ENCODE measurements at regions not wholly inside any gene's neighbourhood (a gene's known extent, or its start where the extent isn't known, plus 50 kb on each side); places are given as distances from the start of the nearest gene placed in this dataset.

DNA sequence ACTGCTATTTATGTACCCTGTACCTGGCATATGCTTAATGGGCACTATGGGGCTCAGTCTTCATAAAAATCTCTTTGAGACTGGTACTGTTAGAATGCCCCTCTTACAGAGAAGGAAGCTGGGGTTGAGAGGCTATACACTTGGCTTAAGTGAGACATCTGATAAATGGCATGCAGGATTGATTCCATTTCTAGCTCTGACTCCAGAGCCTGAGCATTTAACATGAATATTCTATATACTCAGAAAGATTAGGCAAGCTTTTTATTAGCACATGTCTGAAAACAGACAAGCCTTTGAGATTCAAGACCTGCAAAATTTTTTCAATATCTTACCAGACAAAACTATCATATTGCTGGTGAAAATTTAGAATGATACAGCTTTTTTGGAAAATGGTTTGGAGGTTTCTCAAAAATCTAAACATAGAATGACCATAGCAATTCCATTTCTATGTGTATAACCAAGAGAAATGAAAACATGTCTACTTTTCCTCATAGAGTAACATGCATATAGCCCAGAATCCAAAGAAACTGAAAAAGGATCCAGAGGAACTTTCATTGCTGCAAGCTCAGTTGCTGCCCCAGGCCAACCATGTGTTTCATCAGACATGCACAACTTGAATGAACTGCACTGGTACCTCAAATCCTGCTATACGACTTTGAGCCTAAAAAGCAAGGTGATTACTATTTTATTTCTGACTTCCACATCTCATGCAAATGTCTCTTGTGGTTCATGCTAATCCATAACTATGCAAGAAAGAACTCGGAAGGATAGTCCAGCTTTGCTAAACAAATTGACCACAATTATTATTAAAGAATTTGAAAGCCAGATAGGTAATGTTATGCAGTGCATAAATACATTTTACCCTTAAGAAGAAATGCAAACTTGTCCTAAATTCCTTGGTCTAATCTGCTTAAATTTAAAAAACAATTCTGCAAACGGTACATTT is 389.0 kb upstream of the GRIA1 start (continued):
- TF ChIP-seq ESRRG (CRISPR knock-in tag; IDR thresholded peaks at IDR 0.05) (no peak), RARB (CRISPR knock-in tag; IDR thresholded peaks at IDR 0.05) (no peak), OSR1 (CRISPR knock-in tag; IDR thresholded peaks at IDR 0.05) (no peak), PPARA (CRISPR knock-in tag; IDR thresholded peaks at IDR 0.05; ENCODE audit: borderline replicate concordance) (no peak), TOX (CRISPR knock-in tag; IDR thresholded peaks at IDR 0.05; ENCODE audit: borderline replicate concordance) (no peak), BACH2 (CRISPR knock-in tag; IDR thresholded peaks at IDR 0.05; ENCODE audit: borderline replicate concordance) (no peak), ZNF8 (CRISPR knock-in tag; IDR thresholded peaks at IDR 0.05) (no peak)
- TF ChIP-seq, protein P1, sequence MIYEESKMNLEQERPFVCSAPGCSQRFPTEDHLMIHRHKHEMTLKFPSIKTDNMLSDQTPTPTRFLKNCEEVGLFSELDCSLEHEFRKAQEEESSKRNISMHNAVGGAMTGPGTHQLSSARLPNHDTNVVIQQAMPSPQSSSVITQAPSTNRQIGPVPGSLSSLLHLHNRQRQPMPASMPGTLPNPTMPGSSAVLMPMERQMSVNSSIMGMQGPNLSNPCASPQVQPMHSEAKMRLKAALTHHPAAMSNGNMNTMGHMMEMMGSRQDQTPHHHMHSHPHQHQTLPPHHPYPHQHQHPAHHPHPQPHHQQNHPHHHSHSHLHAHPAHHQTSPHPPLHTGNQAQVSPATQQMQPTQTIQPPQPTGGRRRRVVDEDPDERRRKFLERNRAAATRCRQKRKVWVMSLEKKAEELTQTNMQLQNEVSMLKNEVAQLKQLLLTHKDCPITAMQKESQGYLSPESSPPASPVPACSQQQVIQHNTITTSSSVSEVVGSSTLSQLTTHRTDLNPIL (CRISPR knock-in tag; IDR thresholded peaks at IDR 0.05; ENCODE audit: low read depth): no peak

DNA sequence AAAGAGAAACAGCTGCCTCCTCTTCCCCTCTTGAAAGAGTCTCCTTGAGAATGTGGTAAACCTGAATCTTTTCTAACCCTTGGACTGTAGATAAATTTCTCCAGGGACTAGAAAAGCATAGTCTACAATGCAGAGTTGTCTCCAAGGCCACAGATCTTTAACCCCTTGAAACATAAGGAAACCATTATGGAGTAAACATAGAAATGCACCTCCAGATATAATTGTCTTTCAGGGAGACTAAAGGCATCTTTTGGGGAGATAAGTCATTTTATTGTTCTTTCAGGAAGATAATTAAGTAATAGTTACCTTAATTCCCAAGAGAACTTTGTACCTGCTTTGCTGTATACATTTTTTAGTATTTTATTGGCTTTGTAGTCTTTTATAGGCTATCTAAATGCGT is 373.6 kb upstream of the GRIA1 start:
- TF ChIP-seq, protein P2, sequence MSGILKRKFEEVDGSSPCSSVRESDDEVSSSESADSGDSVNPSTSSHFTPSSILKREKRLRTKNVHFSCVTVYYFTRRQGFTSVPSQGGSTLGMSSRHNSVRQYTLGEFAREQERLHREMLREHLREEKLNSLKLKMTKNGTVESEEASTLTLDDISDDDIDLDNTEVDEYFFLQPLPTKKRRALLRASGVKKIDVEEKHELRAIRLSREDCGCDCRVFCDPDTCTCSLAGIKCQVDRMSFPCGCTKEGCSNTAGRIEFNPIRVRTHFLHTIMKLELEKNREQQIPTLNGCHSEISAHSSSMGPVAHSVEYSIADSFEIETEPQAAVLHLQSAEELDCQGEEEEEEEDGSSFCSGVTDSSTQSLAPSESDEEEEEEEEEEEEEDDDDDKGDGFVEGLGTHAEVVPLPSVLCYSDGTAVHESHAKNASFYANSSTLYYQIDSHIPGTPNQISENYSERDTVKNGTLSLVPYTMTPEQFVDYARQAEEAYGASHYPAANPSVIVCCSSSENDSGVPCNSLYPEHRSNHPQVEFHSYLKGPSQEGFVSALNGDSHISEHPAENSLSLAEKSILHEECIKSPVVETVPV (CRISPR knock-in tag; IDR thresholded peaks at IDR 0.05): no peak
- no peak for TF ChIP-seq ZC3H10 (CRISPR knock-in tag; IDR thresholded peaks at IDR 0.05)
- no peak for TF ChIP-seq GLIS3 (CRISPR knock-in tag; IDR thresholded peaks at IDR 0.05)
- no peak for TF ChIP-seq ZFP30 (CRISPR knock-in tag; IDR thresholded peaks at IDR 0.05)
- no peak for TF ChIP-seq TOX (CRISPR knock-in tag; IDR thresholded peaks at IDR 0.05; ENCODE audit: borderline replicate concordance)
- TF ChIP-seq, protein P1 (CRISPR knock-in tag; IDR thresholded peaks at IDR 0.05; ENCODE audit: low read depth): no peak
- TF ChIP-seq ISL1 (CRISPR knock-in tag; IDR thresholded peaks at IDR 0.05): no peak
- TF ChIP-seq PPARA (CRISPR knock-in tag; IDR thresholded peaks at IDR 0.05; ENCODE audit: borderline replicate concordance): no peak
- no peak for TF ChIP-seq BACH2 (CRISPR knock-in tag; IDR thresholded peaks at IDR 0.05; ENCODE audit: borderline replicate concordance)
- no peak for ATAC-seq

DNA sequence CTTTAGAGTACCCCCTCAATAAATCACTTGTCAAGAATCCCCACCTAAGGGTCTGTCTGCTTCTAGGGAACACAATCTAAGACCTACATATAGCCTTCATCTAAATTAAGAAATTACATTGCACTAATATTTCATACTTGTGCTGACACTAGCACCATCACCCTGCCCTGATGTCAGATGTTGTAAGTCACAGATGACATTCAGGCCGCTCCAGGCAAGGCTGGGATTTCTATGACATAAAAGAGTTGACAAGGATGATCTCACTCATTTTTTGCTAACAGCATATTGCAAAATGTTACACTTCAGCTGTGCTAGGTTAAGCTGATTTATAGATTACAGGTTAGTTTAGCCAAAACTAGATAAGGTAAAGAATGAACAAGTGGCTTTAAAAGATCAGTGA is 372.5 kb upstream of the GRIA1 start:
- ATAC-seq: no peak
- TF ChIP-seq ZNF565 (CRISPR knock-in tag; conservative IDR thresholded peaks at IDR 0.05; ENCODE audit: low read depth) (no peak), CSDC2 (CRISPR knock-in tag; IDR thresholded peaks at IDR 0.05) (no peak), ZFP3 (CRISPR knock-in tag; IDR thresholded peaks at IDR 0.05) (no peak), ISL1 (CRISPR knock-in tag; IDR thresholded peaks at IDR 0.05) (no peak), OSR1 (CRISPR knock-in tag; IDR thresholded peaks at IDR 0.05) (no peak), ZC3H10 (CRISPR knock-in tag; IDR thresholded peaks at IDR 0.05) (no peak), BACH2 (CRISPR knock-in tag; IDR thresholded peaks at IDR 0.05; ENCODE audit: borderline replicate concordance) (no peak), ZFP30 (CRISPR knock-in tag; IDR thresholded peaks at IDR 0.05) (no peak), ESRRG (CRISPR knock-in tag; IDR thresholded peaks at IDR 0.05) (no peak), ARNTL (CRISPR knock-in tag; IDR thresholded peaks at IDR 0.05; ENCODE audit: borderline replicate concordance, low read depth) (no peak), RARB (CRISPR knock-in tag; IDR thresholded peaks at IDR 0.05) (no peak)
- TF ChIP-seq, protein P3, sequence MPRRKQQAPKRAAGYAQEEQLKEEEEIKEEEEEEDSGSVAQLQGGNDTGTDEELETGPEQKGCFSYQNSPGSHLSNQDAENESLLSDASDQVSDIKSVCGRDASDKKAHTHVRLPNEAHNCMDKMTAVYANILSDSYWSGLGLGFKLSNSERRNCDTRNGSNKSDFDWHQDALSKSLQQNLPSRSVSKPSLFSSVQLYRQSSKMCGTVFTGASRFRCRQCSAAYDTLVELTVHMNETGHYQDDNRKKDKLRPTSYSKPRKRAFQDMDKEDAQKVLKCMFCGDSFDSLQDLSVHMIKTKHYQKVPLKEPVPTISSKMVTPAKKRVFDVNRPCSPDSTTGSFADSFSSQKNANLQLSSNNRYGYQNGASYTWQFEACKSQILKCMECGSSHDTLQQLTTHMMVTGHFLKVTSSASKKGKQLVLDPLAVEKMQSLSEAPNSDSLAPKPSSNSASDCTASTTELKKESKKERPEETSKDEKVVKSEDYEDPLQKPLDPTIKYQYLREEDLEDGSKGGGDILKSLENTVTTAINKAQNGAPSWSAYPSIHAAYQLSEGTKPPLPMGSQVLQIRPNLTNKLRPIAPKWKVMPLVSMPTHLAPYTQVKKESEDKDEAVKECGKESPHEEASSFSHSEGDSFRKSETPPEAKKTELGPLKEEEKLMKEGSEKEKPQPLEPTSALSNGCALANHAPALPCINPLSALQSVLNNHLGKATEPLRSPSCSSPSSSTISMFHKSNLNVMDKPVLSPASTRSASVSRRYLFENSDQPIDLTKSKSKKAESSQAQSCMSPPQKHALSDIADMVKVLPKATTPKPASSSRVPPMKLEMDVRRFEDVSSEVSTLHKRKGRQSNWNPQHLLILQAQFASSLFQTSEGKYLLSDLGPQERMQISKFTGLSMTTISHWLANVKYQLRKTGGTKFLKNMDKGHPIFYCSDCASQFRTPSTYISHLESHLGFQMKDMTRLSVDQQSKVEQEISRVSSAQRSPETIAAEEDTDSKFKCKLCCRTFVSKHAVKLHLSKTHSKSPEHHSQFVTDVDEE (CRISPR knock-in tag; IDR thresholded peaks at IDR 0.05): no peak

DNA sequence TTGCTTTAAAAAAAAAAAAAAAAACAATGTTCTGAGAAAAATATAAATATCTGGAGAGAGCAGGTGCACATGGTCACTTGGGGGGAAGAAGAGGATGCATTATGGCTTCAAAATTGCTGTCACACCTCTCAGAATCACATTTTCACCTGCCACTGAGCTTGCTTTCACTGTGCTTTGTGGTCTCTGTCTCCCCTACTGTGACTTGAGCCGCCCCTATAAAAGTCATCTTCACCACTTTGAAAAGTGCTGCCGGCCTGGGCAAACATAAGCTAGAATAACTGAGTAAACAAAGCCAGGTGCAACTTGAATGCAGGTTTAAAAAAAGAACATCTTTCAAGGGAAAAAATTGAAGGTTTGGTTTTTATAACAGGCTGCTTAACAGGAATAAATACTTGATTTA is 368.1 kb upstream of the GRIA1 start:
- ATAC-seq: no peak
- TF ChIP-seq ESRRG (CRISPR knock-in tag; IDR thresholded peaks at IDR 0.05) (no peak), TOX (CRISPR knock-in tag; IDR thresholded peaks at IDR 0.05; ENCODE audit: borderline replicate concordance) (no peak), RARB (CRISPR knock-in tag; IDR thresholded peaks at IDR 0.05) (no peak), SNAI2 (CRISPR knock-in tag; IDR thresholded peaks at IDR 0.05) (no peak), TCF4 (CRISPR knock-in tag; IDR thresholded peaks at IDR 0.05; ENCODE audit: borderline replicate concordance) (no peak), OSR1 (CRISPR knock-in tag; IDR thresholded peaks at IDR 0.05) (no peak), CSDC2 (CRISPR knock-in tag; IDR thresholded peaks at IDR 0.05) (no peak), ZNF565 (CRISPR knock-in tag; conservative IDR thresholded peaks at IDR 0.05; ENCODE audit: low read depth) (no peak), ZNF70 (CRISPR knock-in tag; IDR thresholded peaks at IDR 0.05) (no peak), GLIS3 (CRISPR knock-in tag; IDR thresholded peaks at IDR 0.05) (no peak), ARNTL (CRISPR knock-in tag; IDR thresholded peaks at IDR 0.05; ENCODE audit: borderline replicate concordance, low read depth) (no peak)
- TF ChIP-seq, protein P3 (CRISPR knock-in tag; IDR thresholded peaks at IDR 0.05): no peak
- TF ChIP-seq, protein P1 (CRISPR knock-in tag; IDR thresholded peaks at IDR 0.05; ENCODE audit: low read depth): no peak
